ACC112 (cell line): ENCODE measurements at regions not wholly inside any gene's neighbourhood (a gene's known extent, or its start where the extent isn't known, plus 50 kb on each side); places are given as distances from the start of the nearest gene placed in this dataset.
A peak's percentile ranks its signal among the peaks of the same experiment; 100 is the strongest.

Experiments used
- H2AFZ ChIP-seq: fragments of 200-600 bp; sonication (generic); one replicate; pipeline ENCODE4 v1.6.0; 2017; ENCODE audit warnings: antibody characterized with exemption, low read length; ENCODE audit not compliant: unreplicated experiment
- H3K27ac ChIP-seq: fragments of 200-600 bp; sonication (generic); 2 replicates; pipeline ENCODE4 v1.5.1; 2014; ENCODE audit warnings: low read depth, mild to moderate bottlenecking, antibody characterized with exemption, low read length, moderate library complexity
- H3K27me3 ChIP-seq: fragments of 200-600 bp; sonication (generic); 2 replicates; pipeline ENCODE4 v1.6.1; 2014; ENCODE audit warnings: mild to moderate bottlenecking, antibody characterized with exemption, low read length, moderate library complexity, mixed read lengths; ENCODE audit not compliant: insufficient read depth
- H3K36me3 ChIP-seq: fragments of 200-600 bp; sonication (generic); 2 replicates; pipeline ENCODE4 v1.6.1; 2016; ENCODE audit warnings: mild to moderate bottlenecking, antibody characterized with exemption, low read length, moderate library complexity, mixed read lengths; ENCODE audit not compliant: insufficient read depth
- H3K4me1 ChIP-seq: fragments of 200-600 bp; sonication (generic); one replicate; pipeline ENCODE4 v1.6.1; 2016; ENCODE audit warnings: low read length, mixed read lengths; ENCODE audit not compliant: insufficient read depth, unreplicated experiment, control insufficient read depth
- H3K4me3 ChIP-seq: fragments of 200-600 bp; sonication (generic); 2 replicates; pipeline ENCODE4 v1.5.1; 2014; ENCODE audit warnings: mild to moderate bottlenecking, low read depth, low read length
- H3K79me2 ChIP-seq: fragments of 200-600 bp; sonication (generic); one replicate; pipeline ENCODE4 v1.6.0; 2016; ENCODE audit warnings: low read length; ENCODE audit not compliant: control insufficient read depth, unreplicated experiment, insufficient read depth

- H3K79me2 ChIP-seq = no peaks in the 10 kb centered on the region
- H3K4me3 ChIP-seq = no peak overlapping the region
- no peak overlapping the region for H3K27ac ChIP-seq
- H2AFZ ChIP-seq = no peak overlapping the region
- H3K27me3 ChIP-seq = no peaks in the 10 kb centered on the region
- no peaks in the 10 kb centered on the region for H3K36me3 ChIP-seq
- H3K4me1 ChIP-seq = peaks cover 45% of the 10 kb centered on the region
These were observed 383.9 kb downstream of the PCDH7 start for GRCh38 chr4:31104043-31104442.

GRCh38 chr4:31104577-31104976 lies 384.4 kb downstream of the PCDH7 start:
- H3K79me2 ChIP-seq = no peaks in the 10 kb centered on the region
- H2AFZ ChIP-seq = no peak overlapping the region
- H3K27me3 ChIP-seq = no peaks in the 10 kb centered on the region
- no peak overlapping the region for H3K4me3 ChIP-seq
- peaks cover 45% of the 10 kb centered on the region for H3K4me1 ChIP-seq
- no peaks in the 10 kb centered on the region for H3K36me3 ChIP-seq
- no peak overlapping the region for H3K27ac ChIP-seq

GRCh38 chr4:31106419-31106818 lies 386.2 kb downstream of the PCDH7 start:
- no peaks in the 10 kb centered on the region for H3K27me3 ChIP-seq
- 0 out of 2 replicates have a peak overlapping the region, but pooled peaks have one; percentile 19 for H3K27ac ChIP-seq
- H3K36me3 ChIP-seq = no peaks in the 10 kb centered on the region
- no peak overlapping the region for H3K4me3 ChIP-seq
- no peak overlapping the region for H2AFZ ChIP-seq
- peaks cover 38% of the 10 kb centered on the region for H3K4me1 ChIP-seq
- no peaks in the 10 kb centered on the region for H3K79me2 ChIP-seq

GRCh38 chr4:31107362-31107761 lies 387.2 kb downstream of the PCDH7 start:
- Histone ChIP-seq H3K27ac (peak overlapping the region; percentile 38; the same call in 1 of the 2 replicates), H3K4me3 (peak overlapping the region; percentile 44; the same call in 1 of the 2 replicates), H3K4me1 (peaks cover 38% of the 10 kb centered on the region), H3K36me3 (no peaks in the 10 kb centered on the region), H3K27me3 (no peaks in the 10 kb centered on the region), H3K79me2 (no peaks in the 10 kb centered on the region), H2AFZ (no peak overlapping the region)

DNA sequence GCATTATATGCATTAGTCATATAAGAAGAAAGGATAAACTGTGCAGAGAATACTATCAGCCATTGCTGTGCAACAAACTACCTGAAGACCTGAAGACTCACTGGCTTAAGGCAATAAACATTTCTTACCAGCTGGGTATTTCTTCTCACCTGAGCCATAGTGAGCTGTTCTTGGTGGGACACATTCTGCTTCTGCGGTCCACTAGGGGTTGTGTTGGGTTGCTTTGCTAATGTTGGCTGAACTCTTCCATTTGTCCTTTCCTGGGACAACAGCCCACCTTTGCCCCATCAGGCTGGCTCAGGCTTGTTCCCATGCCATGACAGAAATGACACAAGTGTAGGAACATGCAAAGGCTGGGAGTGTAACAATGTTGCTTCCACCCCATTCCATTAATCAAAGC lies 388.6 kb downstream of the PCDH7 start:
- H2AFZ ChIP-seq = no peak overlapping the region
- H3K27ac ChIP-seq = no peak overlapping the region
- H3K36me3 ChIP-seq = no peaks in the 10 kb centered on the region
- H3K4me3 ChIP-seq = no peak overlapping the region
- H3K27me3 ChIP-seq = no peaks in the 10 kb centered on the region
- H3K4me1 ChIP-seq = peaks cover 35% of the 10 kb centered on the region
- H3K79me2 ChIP-seq = no peaks in the 10 kb centered on the region

DNA sequence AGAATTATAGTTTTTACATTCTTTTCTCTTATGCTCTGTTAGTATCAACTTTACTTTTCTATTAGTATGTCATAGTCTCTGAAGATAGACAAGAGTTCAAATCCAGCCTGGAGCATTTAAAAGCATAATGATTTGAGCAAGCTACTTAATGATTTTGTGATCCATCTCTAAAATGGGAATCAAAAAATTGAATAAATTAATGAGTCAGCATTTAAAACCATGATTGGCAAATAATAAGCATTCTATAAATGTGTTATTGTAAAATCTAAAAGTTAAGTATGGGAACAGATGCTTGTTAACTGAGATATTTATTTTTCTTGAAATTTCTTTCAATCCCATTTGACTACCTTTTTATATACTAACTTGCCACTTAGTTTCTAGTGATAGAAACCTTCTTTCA lies 391.6 kb downstream of the PCDH7 start:
- no peaks in the 10 kb centered on the region for H3K36me3 ChIP-seq
- peaks cover 17% of the 10 kb centered on the region for H3K4me1 ChIP-seq
- no peak overlapping the region for H3K27ac ChIP-seq
- H3K79me2 ChIP-seq = no peaks in the 10 kb centered on the region
- H2AFZ ChIP-seq = no peak overlapping the region
- no peak overlapping the region for H3K4me3 ChIP-seq
- no peaks in the 10 kb centered on the region for H3K27me3 ChIP-seq

DNA sequence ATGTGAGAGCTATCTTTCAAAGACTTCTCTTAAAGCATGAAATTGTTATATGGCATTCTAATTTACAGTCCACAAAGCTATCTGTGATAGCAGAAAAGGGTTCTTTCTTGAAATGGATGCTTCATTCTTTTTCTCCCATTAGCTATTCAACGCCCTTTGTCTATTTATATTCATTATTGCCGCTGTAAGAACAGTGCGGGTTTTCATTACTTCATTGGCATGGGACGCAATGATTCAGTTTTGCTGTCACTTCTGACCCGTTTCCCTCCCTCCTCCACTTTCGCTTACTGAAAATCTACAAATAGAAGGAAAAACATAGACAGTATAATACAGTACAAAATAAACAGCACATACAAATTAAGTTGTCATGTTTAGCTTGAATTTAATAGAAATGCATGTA lies 394.6 kb downstream of the PCDH7 start:
- Histone ChIP-seq H3K4me1 (no peaks in the 10 kb centered on the region), H3K27ac (no peak overlapping the region), H3K4me3 (no peak overlapping the region), H3K79me2 (no peaks in the 10 kb centered on the region), H3K36me3 (no peaks in the 10 kb centered on the region), H3K27me3 (no peaks in the 10 kb centered on the region), H2AFZ (no peak overlapping the region)

DNA sequence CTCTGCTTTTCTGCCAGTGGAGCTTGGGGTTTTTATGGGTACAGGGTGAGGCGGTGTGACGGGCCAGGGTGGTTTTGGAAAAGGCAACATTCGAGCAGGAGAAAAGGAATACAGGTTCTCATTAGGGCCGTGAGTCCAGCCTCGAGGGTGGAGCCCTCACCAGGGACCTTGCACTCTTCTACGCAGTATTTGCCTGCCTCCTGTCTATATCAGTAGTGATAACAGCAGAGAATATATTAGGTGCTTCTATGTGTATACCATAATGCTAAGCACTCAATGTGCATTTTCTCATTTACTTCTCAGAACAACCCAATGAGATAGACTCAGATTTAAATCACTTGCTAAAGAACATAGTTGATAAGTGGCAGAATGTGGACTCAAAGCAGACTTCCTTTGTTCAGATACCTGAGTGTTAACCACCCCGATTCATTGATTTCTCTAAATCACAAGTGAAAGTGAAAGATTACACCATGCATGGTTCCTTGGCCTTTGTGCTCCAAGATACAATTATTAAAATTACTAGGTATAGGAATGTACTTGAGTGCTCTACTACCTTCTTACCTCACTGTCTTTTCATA lies 403.9 kb downstream of the PCDH7 start:
- no peaks in the 10 kb centered on the region for H3K27me3 ChIP-seq
- no peak overlapping the region for H3K4me3 ChIP-seq
- H3K4me1 ChIP-seq = no peaks in the 10 kb centered on the region
- no peaks in the 10 kb centered on the region for H3K79me2 ChIP-seq
- H3K36me3 ChIP-seq = no peaks in the 10 kb centered on the region
- H2AFZ ChIP-seq = no peak overlapping the region
- H3K27ac ChIP-seq = no peak overlapping the region

- Histone ChIP-seq H3K4me3 (no peak overlapping the region), H2AFZ (no peak overlapping the region), H3K4me1 (no peaks in the 10 kb centered on the region), H3K36me3 (no peaks in the 10 kb centered on the region), H3K27me3 (no peaks in the 10 kb centered on the region), H3K79me2 (no peaks in the 10 kb centered on the region), H3K27ac (no peak overlapping the region)
These were observed 404.9 kb downstream of the PCDH7 start for GRCh38 chr4:31125061-31125460.

GRCh38 chr4:31125496-31125895 lies 405.3 kb downstream of the PCDH7 start:
- no peaks in the 10 kb centered on the region for H3K27me3 ChIP-seq
- H3K79me2 ChIP-seq = no peaks in the 10 kb centered on the region
- H3K4me1 ChIP-seq = no peaks in the 10 kb centered on the region
- H3K27ac ChIP-seq = no peak overlapping the region
- no peak overlapping the region for H2AFZ ChIP-seq
- no peak overlapping the region for H3K4me3 ChIP-seq
- no peaks in the 10 kb centered on the region for H3K36me3 ChIP-seq

- Histone ChIP-seq H3K27me3 (no peaks in the 10 kb centered on the region), H2AFZ (no peak overlapping the region), H3K4me1 (no peaks in the 10 kb centered on the region), H3K4me3 (no peak overlapping the region), H3K79me2 (no peaks in the 10 kb centered on the region), H3K36me3 (no peaks in the 10 kb centered on the region), H3K27ac (no peak overlapping the region)
These were observed 406.8 kb downstream of the PCDH7 start for GRCh38 chr4:31126881-31127398.
